GM18508 (cell line): ENCODE measurements at regions not wholly inside any gene's neighbourhood (a gene's known extent, or its start where the extent isn't known, plus 50 kb on each side); places are given as distances from the start of the nearest gene placed in this dataset.

Source experiments
- ATAC-seq: cut with Tn5 transposase; IDR thresholded peaks from one replicate; pipeline ENCODE4 v1.9.1; 2021; ENCODE audit warnings: moderate number of reproducible peaks; ENCODE audit not compliant: insufficient read depth, unreplicated experiment

DNA sequence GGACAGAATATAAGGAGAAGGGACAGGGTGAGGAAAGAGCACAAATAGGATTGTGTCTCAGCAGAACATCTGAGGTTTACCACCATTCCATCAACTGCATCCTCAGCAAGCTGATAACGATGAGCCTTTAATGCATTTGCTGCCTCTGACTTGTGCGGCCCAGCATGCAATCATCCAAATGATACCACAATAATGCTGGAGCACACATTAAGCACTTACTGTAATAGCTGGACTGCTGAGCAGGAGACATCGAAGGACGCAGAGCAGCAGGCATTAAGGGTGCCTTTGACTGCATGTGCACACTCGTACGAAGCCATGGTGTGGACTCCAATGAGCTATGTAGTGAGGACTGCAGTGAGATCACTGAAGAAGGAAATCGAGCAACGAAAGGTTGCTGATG lies 469.4 kb downstream of the FOXO1 start:
- no peak for ATAC-seq

DNA sequence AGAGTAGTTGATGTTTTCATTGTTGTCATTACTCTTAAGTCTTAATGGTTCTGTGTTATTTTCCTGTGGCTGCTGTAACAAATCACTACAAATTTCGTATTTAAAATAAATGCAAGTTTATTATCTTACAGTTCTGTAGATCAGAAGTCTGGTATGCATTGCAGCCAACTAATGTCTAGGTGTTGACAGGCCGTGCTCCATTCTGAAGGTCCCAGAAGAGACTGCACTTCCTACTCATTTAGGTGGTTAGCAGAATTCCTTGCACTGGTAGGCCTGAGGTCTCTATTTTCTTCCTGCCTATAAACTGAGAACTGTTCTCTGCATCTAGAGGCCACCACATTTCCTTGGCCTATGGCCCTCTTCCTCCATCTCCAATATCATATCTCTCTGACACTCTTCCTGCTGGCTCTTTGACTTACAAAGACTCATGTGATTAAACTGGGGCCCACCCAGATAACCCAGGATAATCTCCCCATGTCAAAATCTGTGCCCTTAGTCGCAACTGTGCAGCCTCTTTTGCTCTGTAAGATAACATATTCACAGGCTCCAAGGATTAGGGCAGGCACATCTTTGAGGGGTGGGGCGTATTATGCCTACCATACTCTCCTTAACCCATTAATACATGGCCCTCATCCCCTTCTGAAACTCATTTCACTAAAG lies 468.4 kb downstream of the FOXO1 start:
- no peak for ATAC-seq

DNA sequence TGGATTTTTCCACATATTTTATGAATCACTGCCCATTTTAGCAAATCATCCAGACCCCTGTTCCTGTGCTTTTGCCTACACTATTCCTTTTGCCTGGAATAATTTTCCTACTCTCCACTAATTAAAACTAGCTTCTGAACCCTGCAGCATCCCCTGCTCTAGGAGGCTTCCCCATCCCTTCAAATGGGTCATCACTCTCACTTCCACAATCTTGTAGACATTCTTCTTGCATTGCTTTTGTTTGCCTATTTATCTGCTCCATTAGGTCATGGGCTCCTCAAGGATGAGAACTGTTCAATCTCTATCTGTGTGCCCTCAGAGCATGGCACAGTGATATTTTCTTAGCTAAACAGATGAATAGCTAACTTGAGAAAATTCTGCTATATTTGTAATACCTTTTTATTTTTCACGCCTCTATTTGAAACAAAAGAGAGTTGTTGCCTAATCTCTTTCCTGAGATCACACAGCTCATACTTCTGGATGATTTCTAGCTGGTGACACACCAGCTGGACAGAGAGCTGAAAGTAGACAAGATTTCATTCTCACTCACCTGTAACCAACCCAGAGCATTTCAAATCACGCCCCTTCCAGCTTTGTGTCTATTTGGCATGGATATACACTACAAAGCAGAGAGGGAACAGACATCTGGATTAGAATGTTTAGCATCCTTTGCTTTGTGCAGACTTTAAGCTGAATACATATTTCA lies 466.0 kb downstream of the FOXO1 start:
- ATAC-seq = no peak

GRCh38 chr13:40204246-40204645 lies 462.2 kb downstream of the FOXO1 start:
- ATAC-seq = no peak

DNA sequence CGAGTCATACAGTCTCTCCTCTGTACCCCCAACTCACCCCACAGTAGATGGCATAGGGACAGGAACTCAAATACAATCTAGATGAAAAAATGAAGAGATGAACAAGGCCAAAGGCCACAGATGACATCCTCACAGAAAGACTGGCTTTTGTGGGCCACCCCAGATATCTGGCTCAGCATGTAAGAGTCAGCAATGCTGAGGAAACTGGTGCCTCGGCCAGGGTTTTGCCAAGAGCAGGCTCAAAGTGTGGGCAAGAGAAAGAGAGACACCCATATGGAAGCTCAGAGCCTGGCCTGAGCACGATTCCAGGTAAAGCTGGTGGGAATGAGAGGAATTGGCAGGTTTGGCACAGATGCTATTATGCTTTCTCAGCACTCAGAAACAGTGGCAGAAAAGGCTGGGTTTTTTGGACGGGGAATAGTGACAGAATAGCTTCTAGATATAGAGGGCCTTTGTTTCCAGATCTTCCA lies 460.6 kb downstream of the FOXO1 start:
- no peak for ATAC-seq

GRCh38 chr13:40206241-40207000 lies 460.0 kb downstream of the FOXO1 start:
- ATAC-seq = peak; percentile 35

DNA sequence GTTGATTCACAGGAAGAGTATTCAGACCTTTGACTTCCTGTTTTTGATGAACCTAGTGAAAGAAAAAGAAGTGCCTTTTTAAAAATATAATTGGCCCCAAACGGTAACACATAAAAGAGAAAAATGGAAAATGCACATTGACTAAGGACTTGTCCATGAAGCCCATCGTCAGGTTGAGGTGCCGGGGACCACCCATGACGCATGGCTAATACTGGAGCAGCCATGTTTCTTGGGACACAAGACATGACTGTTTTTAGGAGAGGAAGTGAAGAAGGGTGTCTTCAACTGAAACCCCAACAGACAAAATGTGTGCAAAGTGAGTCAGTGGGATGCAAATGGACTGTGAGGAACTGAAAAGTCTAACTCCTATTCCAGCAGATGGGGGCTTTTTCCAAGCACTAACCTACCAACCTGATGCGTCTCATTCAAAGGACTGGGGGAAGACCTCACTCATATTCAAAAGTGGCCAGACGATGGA lies 459.4 kb downstream of the FOXO1 start:
- peak; percentile 64 for ATAC-seq

DNA sequence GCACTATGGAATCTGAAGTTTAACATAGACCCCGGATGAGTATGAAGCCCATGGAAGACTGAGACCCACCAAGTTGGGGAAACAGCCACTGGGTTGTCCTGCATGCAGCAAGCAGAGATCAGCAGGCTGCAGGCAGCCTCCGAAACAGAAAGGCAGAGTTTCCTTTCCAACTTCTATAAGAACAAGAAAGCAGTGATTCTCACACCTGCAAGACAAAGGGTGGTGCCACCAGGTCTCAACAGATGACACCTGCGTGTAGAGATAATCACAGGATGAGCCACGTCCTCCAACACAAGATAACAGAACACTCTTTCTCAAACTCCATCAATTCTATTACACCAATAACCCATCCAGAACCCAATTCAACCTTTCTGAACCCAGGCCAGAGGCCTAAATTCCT lies 457.9 kb downstream of the FOXO1 start:
- ATAC-seq = no peak

DNA sequence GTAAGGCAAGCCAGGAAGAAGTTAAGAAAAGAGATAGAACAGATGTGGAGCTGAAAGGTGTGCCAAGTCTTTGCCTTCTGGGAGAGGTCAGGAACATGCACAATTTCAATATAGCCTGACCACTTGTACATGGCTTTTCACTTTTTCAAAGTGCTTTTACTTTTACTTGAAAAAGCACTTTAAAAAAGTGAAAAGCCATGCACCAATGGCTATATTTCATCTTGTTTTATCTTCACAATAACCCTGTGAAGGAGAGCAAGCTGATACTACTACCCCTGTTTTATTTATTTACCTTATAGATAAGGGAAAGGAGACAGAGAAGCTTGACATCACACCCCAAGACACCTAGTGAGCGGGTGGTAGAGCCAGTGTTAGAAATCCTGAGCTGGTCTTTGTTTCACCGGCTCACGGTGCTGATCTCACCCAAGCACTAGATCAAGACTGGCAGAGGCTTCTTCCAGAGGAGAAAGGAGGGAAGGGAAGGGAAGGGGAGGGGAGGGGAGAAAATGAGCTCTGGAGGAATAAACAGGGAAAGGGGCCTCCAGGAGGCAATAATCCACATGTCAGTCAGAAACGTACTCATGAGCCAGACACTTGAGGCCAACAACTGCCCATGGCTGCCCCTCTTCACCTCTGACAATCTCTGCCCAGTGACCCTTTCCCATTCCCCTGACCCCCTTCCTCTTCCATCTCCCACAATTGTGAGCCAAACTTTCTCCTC lies 455.4 kb downstream of the FOXO1 start:
- no peak for ATAC-seq

- ATAC-seq = no peak
These were observed 454.9 kb downstream of the FOXO1 start for GRCh38 chr13:40211586-40211968.

DNA sequence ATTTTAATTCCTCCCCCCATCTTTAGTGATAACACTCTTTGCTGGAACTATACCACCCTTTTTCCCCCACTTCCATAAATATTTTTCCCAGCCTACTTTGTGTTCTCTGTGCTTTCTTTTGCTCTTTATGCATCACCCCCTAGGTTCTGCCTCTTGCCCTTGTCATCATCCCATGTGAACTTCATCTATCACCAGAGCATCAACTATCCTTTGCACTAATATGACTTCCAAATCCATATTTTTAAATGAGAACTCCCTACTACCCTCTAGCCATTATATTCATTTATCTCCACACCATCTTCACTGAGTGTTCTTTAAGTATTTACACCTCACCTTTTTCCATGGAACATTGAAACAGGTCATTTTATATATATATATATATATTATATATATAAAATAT lies 452.7 kb downstream of the FOXO1 start:
- ATAC-seq = no peak

DNA sequence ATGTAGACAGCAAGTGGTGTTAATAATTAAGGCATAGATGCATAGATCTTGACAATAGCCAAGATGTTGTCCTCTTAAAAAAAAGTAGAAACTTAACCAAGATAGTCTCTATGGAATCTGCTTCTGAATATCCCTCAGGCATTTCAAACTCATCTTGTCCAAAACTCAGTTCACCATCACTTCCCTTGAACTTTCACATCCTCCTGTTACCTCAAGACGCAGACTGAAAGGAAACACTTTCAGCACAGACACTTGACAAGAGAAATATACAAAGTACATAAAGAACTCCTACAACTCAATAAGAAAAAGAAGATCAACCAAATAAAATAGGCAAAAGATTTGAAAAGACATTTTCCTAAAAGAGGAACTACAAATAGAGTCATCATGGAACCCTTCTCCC lies 451.1 kb downstream of the FOXO1 start:
- no peak for ATAC-seq

DNA sequence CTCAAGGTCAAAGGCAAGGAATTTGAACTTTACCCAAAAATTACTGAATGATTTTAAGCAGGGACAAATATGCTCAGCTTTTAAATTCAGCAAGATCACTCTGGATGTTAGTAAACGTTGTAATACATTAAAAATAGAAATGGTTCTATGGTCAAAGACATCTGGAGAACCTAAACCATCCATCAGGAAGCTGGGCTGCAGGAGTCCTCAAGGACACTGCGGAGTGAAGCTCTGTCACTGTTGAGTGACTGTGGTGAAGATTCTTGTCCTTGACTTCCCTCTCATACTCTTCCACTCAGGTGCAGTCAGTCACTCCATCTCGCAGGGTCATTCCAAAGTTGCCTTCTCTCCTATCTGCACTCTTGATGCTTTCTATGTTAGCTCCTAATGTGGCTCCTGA lies 450.7 kb downstream of the FOXO1 start:
- ATAC-seq = no peak

DNA sequence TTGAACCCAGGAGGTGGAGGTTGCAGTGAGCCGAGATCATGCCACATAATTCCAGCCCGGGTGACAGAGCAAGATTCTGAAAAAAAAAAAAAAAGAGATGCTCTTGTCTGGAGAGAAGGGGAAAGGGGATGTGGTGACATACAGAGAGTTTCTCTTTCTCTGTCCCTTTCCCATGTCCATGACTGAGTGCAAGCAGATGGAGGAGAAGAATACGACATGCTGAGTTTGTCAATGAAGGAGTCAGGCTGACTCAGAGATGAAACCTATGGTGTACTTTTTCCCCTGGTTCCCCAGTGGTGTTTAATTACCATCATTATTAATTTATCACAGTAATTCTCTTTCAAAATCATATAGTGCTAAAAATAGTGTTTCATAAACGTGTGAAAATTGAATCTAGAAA lies 448.8 kb downstream of the FOXO1 start:
- no peak for ATAC-seq

DNA sequence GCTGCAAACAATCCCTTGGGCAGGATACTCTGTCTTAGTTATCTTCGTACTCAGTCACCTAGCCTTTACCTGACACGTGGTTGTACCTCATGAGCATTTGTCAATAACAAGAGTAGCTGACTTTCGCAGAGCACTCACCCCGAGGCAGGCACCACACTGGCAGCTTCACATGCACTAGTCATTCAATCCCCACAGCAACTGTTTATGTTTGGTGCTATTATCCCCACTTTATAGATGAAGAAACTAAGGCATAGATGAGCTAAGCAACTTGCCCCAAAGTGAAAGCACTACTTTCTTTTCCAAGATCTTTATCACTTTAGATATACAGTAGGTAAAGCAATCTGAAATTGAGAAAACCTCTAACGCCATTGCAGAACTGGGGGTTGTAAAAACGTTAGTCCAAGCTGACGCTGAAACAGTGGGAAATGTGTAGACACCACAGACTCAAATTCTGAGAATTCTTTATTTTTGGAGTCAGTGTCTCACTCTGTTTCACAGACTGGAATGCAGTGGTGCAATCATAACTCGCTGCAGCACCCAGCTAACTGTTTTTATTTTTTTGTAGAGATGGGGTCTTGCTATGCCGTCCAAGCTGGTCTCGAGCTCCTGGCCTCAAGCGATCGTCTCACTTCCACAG lies 446.0 kb downstream of the FOXO1 start:
- ATAC-seq = no peak

DNA sequence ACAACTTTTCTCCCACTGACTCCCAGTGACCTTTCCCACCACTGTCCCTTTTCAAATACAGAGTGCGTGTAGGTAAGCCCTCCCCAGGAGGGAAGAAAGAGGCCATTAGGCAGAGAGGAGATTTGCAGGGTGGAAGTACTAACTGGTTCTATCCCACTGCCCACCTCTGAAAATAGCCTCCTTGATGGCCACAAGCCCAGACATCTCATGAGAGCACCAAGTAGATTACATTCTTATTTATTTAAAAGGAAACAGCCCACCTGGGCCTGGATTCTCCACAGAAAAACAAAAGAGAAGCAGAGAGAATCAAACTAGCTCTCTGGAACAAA lies 445.3 kb downstream of the FOXO1 start:
- ATAC-seq = no peak

DNA sequence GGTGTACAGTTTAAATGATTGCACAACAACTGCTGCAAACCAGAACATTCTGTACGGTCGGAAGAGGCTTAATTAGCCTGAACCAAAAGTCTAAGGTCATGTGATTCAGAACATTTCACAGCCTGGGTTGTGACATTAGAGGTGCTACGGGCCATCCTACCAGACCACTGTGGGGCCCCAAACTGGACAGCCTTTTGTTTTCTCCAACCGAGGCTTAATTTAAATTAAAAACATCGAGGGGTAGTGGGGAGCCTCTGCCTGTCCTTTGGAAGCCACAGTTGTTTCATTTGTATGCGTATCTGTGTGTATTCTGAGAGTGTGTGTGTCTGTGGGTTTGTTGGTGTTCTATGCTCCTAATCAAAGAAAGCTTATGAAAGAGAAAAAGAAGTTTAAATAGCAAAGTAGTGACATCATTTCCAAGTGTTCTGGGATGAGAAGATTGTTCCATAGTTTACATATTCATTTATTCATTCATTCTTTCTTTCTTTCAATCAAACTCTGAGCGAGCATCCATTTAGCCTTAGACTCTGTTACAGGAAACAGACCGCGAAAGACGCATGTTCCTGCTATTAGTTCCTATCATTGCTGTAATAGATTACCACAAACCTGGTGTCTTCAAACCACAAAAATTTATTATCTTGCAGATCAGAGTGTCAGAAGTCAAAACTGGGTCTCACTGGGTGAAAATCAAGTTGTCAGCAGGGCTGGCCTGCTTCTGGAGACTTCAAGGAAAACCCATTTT lies 444.8 kb downstream of the FOXO1 start:
- ATAC-seq = no peak

- ATAC-seq = no peak
These were observed 442.9 kb downstream of the FOXO1 start for GRCh38 chr13:40223585-40223984.

DNA sequence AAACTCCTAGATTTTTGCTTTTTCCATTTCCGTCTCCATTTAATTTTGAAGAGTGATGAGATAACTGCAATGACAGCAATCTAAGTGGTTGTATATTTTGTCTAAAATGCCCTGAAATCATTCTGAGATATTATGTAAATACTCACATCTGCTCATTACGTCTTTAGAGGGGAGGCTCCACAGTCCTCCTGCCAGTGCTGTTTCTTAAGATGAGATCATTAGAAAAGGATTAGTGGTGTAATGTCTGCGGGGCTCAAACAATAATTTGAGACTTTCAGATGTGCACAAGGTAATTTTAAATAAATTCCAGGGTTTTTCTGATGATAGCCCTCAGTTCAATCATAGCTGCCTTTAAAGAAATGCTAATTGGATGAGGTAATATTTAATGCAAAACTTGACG lies 437.9 kb downstream of the FOXO1 start:
- ATAC-seq = no peak

DNA sequence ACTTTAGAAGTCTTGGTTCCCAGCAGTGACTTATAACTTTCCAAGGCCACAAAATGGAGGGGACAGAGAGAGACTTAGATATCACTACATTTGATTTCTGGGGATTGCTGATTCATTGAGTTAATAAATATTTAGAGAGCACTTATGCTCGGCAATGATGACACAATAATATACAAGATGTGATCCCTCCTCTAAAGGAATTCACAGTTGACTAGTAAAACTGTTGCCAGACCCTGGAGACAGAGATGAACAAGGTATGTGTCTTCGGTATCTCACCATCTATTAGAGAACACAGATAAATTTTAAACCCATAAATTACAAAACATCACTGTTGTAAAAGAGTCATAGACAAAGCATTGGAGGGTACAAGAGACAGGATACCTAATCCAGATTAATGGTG lies 437.5 kb downstream of the FOXO1 start:
- no peak for ATAC-seq
